Fibroblast of skin of left quadriceps (primary cell): ENCODE measurements at regions not wholly inside any gene's neighbourhood (a gene's known extent, or its start where the extent isn't known, plus 50 kb on each side); places are given as distances from the start of the nearest gene placed in this dataset.

ENCODE experiments used
- DNase-seq, 2 experiments: peaks; one replicate each; pipeline ENCODE4 v3.0.0-alpha.2; 2013; ENCODE audit warnings: low read depth in 2 of 2

DNA sequence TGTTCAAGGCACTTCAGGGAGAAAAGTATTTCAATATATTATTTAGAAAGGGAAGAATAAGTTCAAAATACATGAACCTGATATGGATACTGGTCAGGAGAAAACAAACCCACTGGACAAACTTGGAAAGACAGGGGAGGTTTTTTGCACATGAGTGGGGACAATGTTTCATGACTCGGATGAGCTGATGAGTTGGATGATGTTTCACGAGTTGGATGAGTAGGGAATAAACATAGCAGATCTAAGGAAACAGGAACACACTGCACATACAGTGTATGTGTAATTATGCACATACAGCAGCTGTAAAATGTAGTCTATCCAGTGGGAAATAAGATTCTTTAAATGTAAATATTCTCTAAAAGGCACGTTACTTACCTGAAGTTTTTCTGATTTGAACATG is 682.9 kb upstream of the ADAMTS5 start:
- DNase-seq: no peak

GRCh38 chr21:27649323-27649722 is 682.4 kb upstream of the ADAMTS5 start:
- peak; percentile 78 to 80 for DNase-seq

DNA sequence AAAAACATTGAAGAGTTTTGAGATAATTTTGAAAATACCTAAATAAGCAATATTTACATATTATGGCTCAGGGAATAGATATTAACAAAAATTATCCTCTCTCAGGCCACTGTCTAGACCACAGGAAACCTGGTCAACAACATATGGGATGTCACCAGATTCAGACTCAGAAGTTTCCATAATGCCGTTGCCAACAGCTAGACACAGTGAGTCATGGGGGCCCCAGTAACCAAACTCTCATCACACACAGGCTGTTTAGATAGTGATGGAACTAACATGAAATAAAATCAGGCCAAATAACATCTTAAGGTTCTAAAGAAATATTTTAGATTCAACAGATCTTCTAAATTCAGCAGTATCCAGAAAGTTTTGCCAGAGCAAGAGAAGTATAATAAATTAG is 681.7 kb upstream of the ADAMTS5 start:
- peak; percentile 39 to 44 for DNase-seq

DNA sequence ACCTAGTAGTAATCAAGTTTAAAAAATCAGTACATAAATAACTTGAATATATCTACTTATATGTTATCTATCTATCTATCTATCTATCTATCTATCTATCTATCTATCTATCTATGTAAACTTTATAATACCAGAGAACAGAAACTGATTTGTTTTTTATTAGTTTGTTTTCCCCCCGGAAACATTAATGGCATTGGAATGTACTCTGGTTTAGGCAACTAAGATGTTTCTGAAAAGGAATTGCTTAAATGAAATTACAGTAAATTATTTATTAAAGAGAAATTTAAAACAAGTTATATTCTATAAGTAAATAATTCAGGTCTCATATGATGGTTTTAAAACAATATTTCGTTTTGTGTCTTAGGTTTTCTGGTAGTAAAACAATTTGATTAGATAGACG is 681.0 kb upstream of the ADAMTS5 start:
- no peak for DNase-seq

DNA sequence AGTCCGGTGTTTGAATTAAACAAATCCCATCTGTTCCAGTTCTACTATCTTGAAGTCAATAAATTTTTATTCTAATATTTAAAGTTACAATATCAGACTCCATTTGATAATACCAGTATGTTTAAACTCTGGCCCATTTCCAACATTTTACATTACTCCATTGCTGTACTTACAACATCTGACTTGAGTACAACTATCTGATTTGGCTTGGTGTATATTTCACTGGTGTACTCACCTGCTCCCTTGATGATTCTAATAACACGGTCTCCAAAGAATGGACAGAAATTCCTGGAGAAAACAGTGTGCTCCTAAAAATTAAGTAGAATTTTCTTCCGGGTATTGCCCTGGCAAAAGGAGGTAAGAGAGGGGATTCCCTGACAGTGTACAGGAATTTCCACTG is 680.5 kb upstream of the ADAMTS5 start:
- no peak for DNase-seq

- DNase-seq: no peak
Measured at GRCh38 chr21:27646691-27647090, 679.8 kb upstream of the ADAMTS5 start.

DNA sequence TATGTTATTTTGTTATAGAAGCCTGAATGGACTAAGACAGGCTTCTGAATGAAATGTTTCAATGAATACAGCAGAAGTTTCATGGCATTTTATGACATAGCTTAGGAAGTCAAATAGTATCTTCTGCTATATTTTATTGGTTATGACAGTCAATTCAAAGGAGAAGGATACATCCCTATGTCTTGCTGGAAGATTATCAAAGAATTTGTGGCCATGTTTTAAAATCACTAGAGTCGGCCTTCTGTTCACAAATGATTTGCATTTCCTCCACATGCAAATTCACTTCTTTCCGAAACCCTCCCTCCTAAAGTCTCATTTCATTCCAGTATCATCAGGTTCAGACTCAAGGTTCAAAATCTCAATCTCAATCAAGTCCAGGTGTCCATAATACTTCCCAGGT is 679.2 kb upstream of the ADAMTS5 start:
- no peak for DNase-seq

- no peak for DNase-seq
Measured at GRCh38 chr21:27645285-27645684, 678.4 kb upstream of the ADAMTS5 start.

DNA sequence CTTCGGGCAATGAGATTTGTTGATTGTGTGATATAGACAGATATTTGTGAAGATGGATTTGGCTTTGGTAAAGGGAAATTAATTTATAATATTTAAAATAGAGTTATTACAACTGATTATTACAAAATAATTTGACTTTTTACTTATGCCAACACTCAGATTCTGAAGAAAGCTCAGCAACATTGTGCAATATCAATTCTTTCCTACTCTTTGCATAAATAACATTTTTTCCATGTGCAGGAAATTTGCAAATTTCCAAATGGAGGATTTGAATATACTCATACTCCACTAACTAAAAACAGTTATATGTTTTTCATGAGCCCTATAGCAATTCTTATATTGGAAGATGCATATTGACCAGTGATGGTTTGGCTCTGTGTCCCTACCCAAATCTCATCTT is 676.4 kb upstream of the ADAMTS5 start:
- DNase-seq: no peak

GRCh38 chr21:27639286-27639685 is 672.4 kb upstream of the ADAMTS5 start:
- no peak for DNase-seq

- no peak for DNase-seq
Measured at GRCh38 chr21:27636656-27637055, 669.8 kb upstream of the ADAMTS5 start.

DNA sequence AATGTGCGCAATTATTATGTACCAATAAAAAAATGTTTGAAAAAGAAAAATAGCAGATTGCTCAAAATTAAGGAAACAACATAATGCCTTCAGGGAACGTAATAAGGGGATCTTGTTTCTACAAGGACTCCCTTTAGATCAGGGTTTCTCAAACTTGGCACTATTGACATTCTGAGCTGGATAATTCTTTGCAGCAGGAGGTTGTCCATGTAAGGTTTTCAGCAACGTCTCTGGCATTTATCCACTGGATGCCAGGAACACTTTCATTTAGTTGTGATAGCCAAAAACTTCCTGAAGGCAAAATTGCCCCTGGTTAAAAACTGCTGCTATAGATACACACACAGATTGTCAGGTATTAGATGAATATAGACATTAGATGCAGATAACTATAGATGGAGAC is 666.7 kb upstream of the ADAMTS5 start:
- no peak for DNase-seq

GRCh38 chr21:27631471-27631870 is 664.6 kb upstream of the ADAMTS5 start:
- DNase-seq: peak; percentile 12 to 16

DNA sequence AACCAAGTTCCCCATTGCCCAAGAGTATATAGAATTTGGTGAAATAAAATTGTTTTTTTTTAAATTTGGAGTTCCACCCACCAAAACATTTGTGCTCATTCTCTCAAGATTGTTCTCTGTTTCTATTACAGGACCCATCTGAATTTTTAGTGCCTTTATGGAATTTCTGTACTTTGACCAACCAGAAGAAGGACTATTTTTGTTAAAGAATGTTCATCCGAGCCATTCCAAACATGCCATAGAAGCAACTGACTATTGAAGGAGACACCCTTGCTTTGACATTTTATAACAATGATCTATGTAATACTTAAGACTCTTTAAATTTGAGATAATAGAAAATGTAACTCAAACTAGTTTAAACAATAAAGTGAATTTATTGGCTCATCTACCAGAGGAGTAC is 655.7 kb upstream of the ADAMTS5 start:
- DNase-seq: no peak

- no peak for DNase-seq
Measured at GRCh38 chr21:27614231-27614630, 647.3 kb upstream of the ADAMTS5 start.

- DNase-seq: no peak
Measured at GRCh38 chr21:27606422-27606821, 639.5 kb upstream of the ADAMTS5 start.

- DNase-seq: no peak
Measured at GRCh38 chr21:27596196-27596595, 629.3 kb upstream of the ADAMTS5 start.

- no peak for DNase-seq
Measured at GRCh38 chr21:27595716-27596115, 628.8 kb upstream of the ADAMTS5 start.

- DNase-seq: no peak
Measured at GRCh38 chr21:27590271-27590670, 623.4 kb upstream of the ADAMTS5 start.

DNA sequence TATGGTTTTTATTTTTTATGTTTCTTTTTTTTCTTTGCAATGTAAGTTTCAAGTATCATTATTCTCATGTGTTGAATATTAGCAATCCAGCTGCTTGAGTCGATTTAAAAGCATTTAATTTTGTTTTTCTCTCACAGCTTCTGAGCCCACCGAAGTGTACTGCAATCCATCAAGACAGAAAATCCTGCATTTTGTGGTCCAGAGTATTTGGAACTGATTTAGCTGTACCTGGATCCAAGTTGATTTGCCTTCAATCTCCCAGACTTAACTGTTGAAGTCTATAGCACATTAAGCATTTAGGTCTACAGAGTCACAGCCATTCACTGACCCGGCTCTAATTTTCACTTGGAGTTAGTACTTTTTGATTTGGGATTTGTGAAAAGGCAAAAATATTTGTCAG is 622.9 kb upstream of the ADAMTS5 start:
- DNase-seq: no peak

GRCh38 chr21:27586986-27587385 is 620.1 kb upstream of the ADAMTS5 start:
- no peak for DNase-seq

- DNase-seq: no peak
Measured at GRCh38 chr21:27586326-27586725, 619.4 kb upstream of the ADAMTS5 start.

- DNase-seq: no peak
Measured at GRCh38 chr21:27584256-27584655, 617.4 kb upstream of the ADAMTS5 start.

- no peak for DNase-seq
Measured at GRCh38 chr21:27582948-27583430, 616.1 kb upstream of the ADAMTS5 start.
